Glutamatergic neuron (in vitro differentiated cells): ENCODE measurements at regions not wholly inside any gene's neighbourhood (a gene's known extent, or its start where the extent isn't known, plus 50 kb on each side); places are given as distances from the start of the nearest gene placed in this dataset.

Experiments used
- DNase-seq: peaks from one replicate; pipeline ENCODE4 v3.0.0; 2022
- H3K27ac Mint-ChIP-seq: one replicate; pipeline ENCODE4 v1.8.0; 2020; ENCODE audit warnings: mild to moderate bottlenecking, mixed read lengths, inconsistent platforms; ENCODE audit not compliant: unreplicated experiment
- H3K27me3 Mint-ChIP-seq: one replicate; pipeline ENCODE4 v1.8.0; 2020; ENCODE audit warnings: mild to moderate bottlenecking, moderate library complexity, mixed read lengths, inconsistent platforms; ENCODE audit not compliant: unreplicated experiment
- H3K36me3 Mint-ChIP-seq: one replicate; pipeline ENCODE4 v1.8.0; 2020; ENCODE audit warnings: mild to moderate bottlenecking, mixed read lengths, inconsistent platforms; ENCODE audit not compliant: unreplicated experiment
- H3K4me1 Mint-ChIP-seq: one replicate; pipeline ENCODE4 v1.8.0; 2020; ENCODE audit warnings: mild to moderate bottlenecking, low read depth, mixed read lengths, inconsistent platforms; ENCODE audit not compliant: unreplicated experiment
- H3K4me3 Mint-ChIP-seq: one replicate; pipeline ENCODE4 v1.8.0; 2020; ENCODE audit warnings: mild to moderate bottlenecking, mixed read lengths, inconsistent platforms; ENCODE audit not compliant: unreplicated experiment
- H3K9me3 Mint-ChIP-seq: one replicate; pipeline ENCODE4 v1.8.0; 2020; ENCODE audit warnings: mild to moderate bottlenecking, moderate library complexity, mixed read lengths, inconsistent platforms; ENCODE audit not compliant: unreplicated experiment
- CTCF ChIP-seq: fragments of 200-600 bp; sonication (generic); IDR thresholded peaks from one replicate; pipeline ENCODE4 v1.5.0; 2021; ENCODE audit not compliant: partially characterized antibody, unreplicated experiment

DNA sequence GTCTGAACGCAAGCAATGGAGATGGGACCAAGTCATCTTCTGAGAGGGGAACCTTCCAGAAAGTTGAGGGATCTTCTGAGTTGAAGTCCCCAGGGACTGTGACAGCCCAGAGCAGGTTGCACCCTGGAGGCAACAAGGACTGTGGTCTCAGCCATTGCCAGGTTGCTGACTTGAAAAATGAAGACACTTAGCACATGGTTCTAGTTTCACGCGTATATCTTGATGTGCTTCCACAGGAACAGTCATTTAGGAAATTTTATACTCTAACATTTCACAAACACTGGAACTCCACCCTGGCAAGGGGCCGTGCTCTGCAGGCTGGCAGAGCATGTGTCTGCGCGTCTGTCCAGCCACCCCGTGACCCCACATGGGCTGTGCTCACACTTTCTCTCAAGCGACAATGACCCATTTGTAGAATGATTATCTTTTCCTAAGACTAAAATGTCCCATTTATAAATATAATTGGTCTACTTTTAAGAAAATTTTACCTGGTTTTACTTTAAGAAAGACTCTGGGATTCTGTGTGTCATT lies 157.0 kb downstream of the ERMARD start:
- Mint-ChIP-seq H3K4me1 (peaks cover 11% of the 10 kb centered on the region), H3K36me3 (no peaks in the 10 kb centered on the region), H3K27me3 (peaks cover 4% of the 10 kb centered on the region), H3K4me3 (no peak overlapping the region), H3K9me3 (peaks cover 8% of the 10 kb centered on the region), H3K27ac (no peak overlapping the region)
- TF ChIP-seq CTCF, result no peak
- no peak for DNase-seq

- H3K36me3 Mint-ChIP-seq, result no peaks in the 10 kb centered on the region
- H3K27ac Mint-ChIP-seq, result no peak overlapping the region
- H3K4me1 Mint-ChIP-seq, result peaks cover 11% of the 10 kb centered on the region
- no peak for TF ChIP-seq CTCF
- H3K4me3 Mint-ChIP-seq, result no peak overlapping the region
- peaks cover 4% of the 10 kb centered on the region for H3K27me3 Mint-ChIP-seq
- DNase-seq, result no peak
- peaks cover 8% of the 10 kb centered on the region for H3K9me3 Mint-ChIP-seq
Measured at GRCh38 chr6:169907419-169908115, 156.1 kb downstream of the ERMARD start.

- no peaks in the 10 kb centered on the region for H3K36me3 Mint-ChIP-seq
- no peak overlapping the region for H3K4me3 Mint-ChIP-seq
- peaks cover 8% of the 10 kb centered on the region for H3K9me3 Mint-ChIP-seq
- no peak for TF ChIP-seq CTCF
- no peak for DNase-seq
- H3K27ac Mint-ChIP-seq, result no peak overlapping the region
- peaks cover 10% of the 10 kb centered on the region for H3K4me1 Mint-ChIP-seq
- H3K27me3 Mint-ChIP-seq, result peaks cover 7% of the 10 kb centered on the region
Measured at GRCh38 chr6:169906688-169907418, 155.4 kb downstream of the ERMARD start.

GRCh38 chr6:169906004-169906687 lies 154.7 kb downstream of the ERMARD start:
- Mint-ChIP-seq H3K36me3 (no peaks in the 10 kb centered on the region), H3K4me1 (peaks cover 10% of the 10 kb centered on the region), H3K4me3 (no peak overlapping the region), H3K27ac (no peak overlapping the region), H3K9me3 (peaks cover 8% of the 10 kb centered on the region), H3K27me3 (peaks cover 8% of the 10 kb centered on the region)
- TF ChIP-seq CTCF, result no peak
- no peak for DNase-seq
